ENCODE measurements at regions not wholly inside any gene's neighbourhood (a gene's known extent, or its start where the extent isn't known, plus 50 kb on each side); places are given as distances from the start of the nearest gene placed in this dataset.

DNA sequence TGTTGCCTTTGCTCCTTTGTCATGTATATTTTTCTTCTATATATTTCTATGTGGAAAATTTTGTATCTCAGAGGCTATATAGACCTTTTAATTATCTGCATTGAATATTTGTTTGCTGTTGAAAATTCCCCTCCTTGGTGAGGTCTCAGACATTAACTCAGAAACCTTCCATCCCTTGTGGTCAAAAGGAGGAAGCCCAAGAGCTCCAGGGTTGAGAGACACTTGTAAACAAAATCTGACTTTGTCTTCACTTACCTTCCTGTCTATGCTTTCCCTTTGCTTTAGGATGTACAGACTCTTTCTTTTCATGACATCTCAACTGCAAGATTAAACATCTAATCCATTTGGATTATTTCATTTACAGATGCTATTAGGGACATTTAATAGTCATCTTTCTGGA is 157.5 kb downstream of the PCDH20 start:
- ATAC-seq (no peak), DNase-seq (no peak)
- intact Hi-C loops (cut with DNase I): no loop called here
- TF ChIP-seq, protein P1, sequence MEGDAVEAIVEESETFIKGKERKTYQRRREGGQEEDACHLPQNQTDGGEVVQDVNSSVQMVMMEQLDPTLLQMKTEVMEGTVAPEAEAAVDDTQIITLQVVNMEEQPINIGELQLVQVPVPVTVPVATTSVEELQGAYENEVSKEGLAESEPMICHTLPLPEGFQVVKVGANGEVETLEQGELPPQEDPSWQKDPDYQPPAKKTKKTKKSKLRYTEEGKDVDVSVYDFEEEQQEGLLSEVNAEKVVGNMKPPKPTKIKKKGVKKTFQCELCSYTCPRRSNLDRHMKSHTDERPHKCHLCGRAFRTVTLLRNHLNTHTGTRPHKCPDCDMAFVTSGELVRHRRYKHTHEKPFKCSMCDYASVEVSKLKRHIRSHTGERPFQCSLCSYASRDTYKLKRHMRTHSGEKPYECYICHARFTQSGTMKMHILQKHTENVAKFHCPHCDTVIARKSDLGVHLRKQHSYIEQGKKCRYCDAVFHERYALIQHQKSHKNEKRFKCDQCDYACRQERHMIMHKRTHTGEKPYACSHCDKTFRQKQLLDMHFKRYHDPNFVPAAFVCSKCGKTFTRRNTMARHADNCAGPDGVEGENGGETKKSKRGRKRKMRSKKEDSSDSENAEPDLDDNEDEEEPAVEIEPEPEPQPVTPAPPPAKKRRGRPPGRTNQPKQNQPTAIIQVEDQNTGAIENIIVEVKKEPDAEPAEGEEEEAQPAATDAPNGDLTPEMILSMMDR (IDR thresholded peaks at IDR 0.05): no peak
- no peaks in the 10 kb centered on the region for H3K27me3 ChIP-seq (ENCODE audit: insufficient read depth in 3 of 3, low read length in 2 of 3)
- H3K4me3 ChIP-seq: no peak overlapping the region
- H3K9me3 ChIP-seq: no peaks in the 10 kb centered on the region
- no peaks in the 10 kb centered on the region for H3K36me3 ChIP-seq (ENCODE audit: insufficient read depth in 1 of 2, low read depth in 1 of 2)
- H3K4me1 ChIP-seq: no peaks in the 10 kb centered on the region
- no peak overlapping the region for H3K27ac ChIP-seq

- intact Hi-C loops (cut with DNase I): no loop called here
- H3K4me1 ChIP-seq: no peaks in the 10 kb centered on the region
- H3K9me3 ChIP-seq: no peaks in the 10 kb centered on the region
- WGBS, 3 donors: 57 to 65% (median 59%) methylated on average over 4 of the region's 4 CpGs
- TF ChIP-seq, protein P1 (IDR thresholded peaks at IDR 0.05): no peak
- ATAC-seq (no peak), DNase-seq (no peak)
- no peaks in the 10 kb centered on the region for H3K27me3 ChIP-seq (ENCODE audit: insufficient read depth in 3 of 3, low read length in 2 of 3)
- no peaks in the 10 kb centered on the region for H3K36me3 ChIP-seq (ENCODE audit: insufficient read depth in 1 of 2, low read depth in 1 of 2)
- no peak overlapping the region for H3K4me3 ChIP-seq
- H3K27ac ChIP-seq: no peak overlapping the region
These were observed 160.4 kb downstream of the PCDH20 start for GRCh38 chr13:61255040-61255796.

- no peaks in the 10 kb centered on the region for H3K27me3 ChIP-seq (ENCODE audit: insufficient read depth in 3 of 3, low read length in 2 of 3)
- 63 to 68% (median 67%) methylated on average over 3 of the region's 3 CpGs for WGBS, 3 donors
- H3K4me1 ChIP-seq: no peaks in the 10 kb centered on the region
- H3K9me3 ChIP-seq: no peaks in the 10 kb centered on the region
- no peaks in the 10 kb centered on the region for H3K36me3 ChIP-seq (ENCODE audit: insufficient read depth in 1 of 2, low read depth in 1 of 2)
- TF ChIP-seq, protein P1 (IDR thresholded peaks at IDR 0.05): no peak
- intact Hi-C loops (cut with DNase I): no loop called here
- no peak overlapping the region for H3K27ac ChIP-seq
- DNase-seq (no peak), ATAC-seq (no peak)
- H3K4me3 ChIP-seq: no peak overlapping the region
These were observed 162.4 kb downstream of the PCDH20 start for GRCh38 chr13:61253105-61253877.

DNA sequence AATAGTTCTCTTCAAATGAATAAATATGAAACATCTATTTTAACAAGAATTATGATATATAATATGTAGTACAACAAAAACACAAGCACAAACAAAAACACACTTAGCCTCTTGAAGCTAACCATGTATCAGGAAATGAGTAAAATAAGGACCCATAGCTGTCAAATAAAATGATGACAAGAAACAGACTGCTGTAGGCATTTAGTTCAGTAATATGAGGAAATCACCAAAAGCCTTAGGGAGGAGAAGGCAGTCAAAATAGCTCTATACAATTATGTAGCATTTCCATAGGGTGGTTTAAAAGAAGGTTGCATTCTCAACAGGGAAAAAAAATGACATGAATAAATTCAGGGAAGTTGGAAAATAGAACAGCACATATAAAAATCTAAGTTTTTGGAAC is 163.4 kb downstream of the PCDH20 start:
- Histone ChIP-seq H3K4me3 (no peak overlapping the region), H3K36me3 (ENCODE audit: insufficient read depth in 1 of 2, low read depth in 1 of 2) (no peaks in the 10 kb centered on the region), H3K27ac (no peak overlapping the region), H3K4me1 (no peaks in the 10 kb centered on the region), H3K27me3 (ENCODE audit: insufficient read depth in 3 of 3, low read length in 2 of 3) (no peaks in the 10 kb centered on the region), H3K9me3 (no peaks in the 10 kb centered on the region)
- no peak for ATAC-seq
- intact Hi-C loops (cut with DNase I): no loop called here
- no peak for DNase-seq
- TF ChIP-seq, protein P1 (IDR thresholded peaks at IDR 0.05): no peak

Data from psoas muscle (tissue), 7 donors.